ENCODE measurements at regions not wholly inside any gene's neighbourhood (a gene's known extent, or its start where the extent isn't known, plus 50 kb on each side); places are given as distances from the start of the nearest gene placed in this dataset.

GRCh38 chr15:29554531-29554930 is 267.7 kb downstream of the TJP1 start:
- Histone ChIP-seq H3K27me3 (replicated peaks in 1 of 4; ENCODE audit: control insufficient read depth in 3 of 4, extremely low read depth in 1 of 4, insufficient read depth in 3 of 4, low read length in 3 of 4) (no peaks in the 10 kb centered on the region), H3K27ac (ENCODE audit: low read depth, low read length) (no peak overlapping the region), H3K56ac (replicated peaks; ENCODE audit: insufficient read length, low read depth, low read length) (no peak overlapping the region), H3K79me2 (ENCODE audit: control insufficient read depth in 1 of 2, insufficient read depth in 2 of 2, low read length in 2 of 2) (peaks cover 0 to 8% of the 10 kb centered on the region in 2 experiments; a peak in 2 of 4 replicates), H2BK20ac (ENCODE audit: low read length) (no peak overlapping the region), H4K20me1 (replicated peaks in 1 of 2; ENCODE audit: control insufficient read depth in 1 of 2, insufficient read depth in 2 of 2, low read length in 2 of 2) (peaks cover 0 to 3% of the 10 kb centered on the region in 2 experiments), H2BK12ac (ENCODE audit: low read depth, low read length) (no peak overlapping the region), H3K4ac (replicated peaks; ENCODE audit: insufficient read length, low read depth, low read length) (no peak overlapping the region), H4K8ac (ENCODE audit: extremely low read depth, insufficient read depth, low read length) (no peak overlapping the region), H2AK5ac (ENCODE audit: low read depth, low read length) (no peak overlapping the region), H3K9me3 (ENCODE audit: insufficient read depth in 2 of 2, low read depth in 1 of 2, low read length in 1 of 2) (no peaks in the 10 kb centered on the region), H3K23ac (ENCODE audit: insufficient read length) (no peak overlapping the region), H3K79me1 (ENCODE audit: low read depth, low read length) (no peaks in the 10 kb centered on the region), H3K9ac (replicated peaks in 1 of 4; ENCODE audit: extremely low read depth in 1 of 4, low read depth in 3 of 4, low read length in 3 of 4) (no peak overlapping the region), H2BK120ac (replicated peaks; ENCODE audit: low read depth, low read length) (no peak overlapping the region), H3K23me2 (ENCODE audit: low read depth, low read length) (no peaks in the 10 kb centered on the region; the same call in 1 of the 2 replicates), H3K18ac (ENCODE audit: extremely low read depth, low read length) (no peak overlapping the region), H3K4me2 (ENCODE audit: insufficient read depth in 1 of 2, low read depth in 2 of 2, low read length in 2 of 2) (no peak overlapping the region), H3K14ac (ENCODE audit: insufficient read length) (no peak overlapping the region), H2BK5ac (ENCODE audit: low read depth, low read length) (no peak overlapping the region), H2BK15ac (ENCODE audit: low read length) (no peak overlapping the region), H3K4me3 (ENCODE audit: extremely low read depth in 1 of 4, insufficient read depth in 2 of 4, low read depth in 3 of 4, low read length in 4 of 4) (no peak overlapping the region), H4K91ac (replicated peaks; ENCODE audit: insufficient read length, low read length) (no peak overlapping the region), H4K5ac (ENCODE audit: insufficient read length, low read depth, low read length) (no peak overlapping the region), H3K4me1 (replicated peaks in 1 of 4; ENCODE audit: control insufficient read depth in 3 of 4, insufficient read depth in 4 of 4, low read length in 3 of 4) (peaks cover 0 to 6% (median 0%) of the 10 kb centered on the region in 4 experiments; a peak in 3 of 7 replicates), H3K36me3 (ENCODE audit: control insufficient read depth in 2 of 4, insufficient read depth in 4 of 4, low read length in 3 of 4) (no peaks in the 10 kb centered on the region), H2AFZ (ENCODE audit: low read length) (no peak overlapping the region)
- WGBS, 2 experiments (ENCODE audit: extremely low coverage in 1 of 2, insufficient coverage in 1 of 2, insufficient read length in 1 of 2, insufficient replicate concordance in 2 of 2, low coverage in 1 of 2, low lambda C conversion rate in 2 of 2, missing lambda C conversion rate in 1 of 2) = 72% methylated on average over 4 of the region's 4 CpGs; no CpG with 5 or more reads in 1 of the 2 experiments
- ChIA-PET POLR2A (ENCODE audit: partially characterized antibody) (interaction anchor here (0.7 to 1.5 kb wide), 2 partner anchors 13 to 117 kb away, joined by 3 to 6 read pairs; no protein-coding TSS in a partner anchor), CTCF (ENCODE audit: partially characterized antibody) (interaction anchor here (0.7 to 1.1 kb wide), 2 partner anchors 14 to 87 kb away, joined by 3 to 4 read pairs; no protein-coding TSS in a partner anchor)
- DNase-seq (ENCODE audit: low read depth in 1 of 2, low spot score in 2 of 2) (no peak), FAIRE-seq (no peak)
- TF ChIP-seq POU5F1 (IDR thresholded peaks at IDR 0.05; ENCODE audit: low read depth, low read length) = no peak
- no peak for TF ChIP-seq USF2 (IDR thresholded peaks at IDR 0.05; ENCODE audit: low read length)
- TF ChIP-seq EGR1 (IDR thresholded peaks at IDR 0.05; ENCODE audit: borderline replicate concordance, low read depth, low read length) = no peak
- no peak for TF ChIP-seq POLR2AphosphoS5 (IDR thresholded peaks at IDR 0.05; ENCODE audit: low read depth, low read length)
- TF ChIP-seq RNF2 (IDR thresholded peaks at IDR 0.05; ENCODE audit: borderline replicate concordance, low read depth, low read length, missing control alignments, poor library complexity, severe bottlenecking) = no peak
- TF ChIP-seq RBBP5 (IDR thresholded peaks at IDR 0.05; ENCODE audit: borderline replicate concordance, low read depth, low read length) = no peak
- TF ChIP-seq SP2 (IDR thresholded peaks at IDR 0.05; ENCODE audit: low read length) = no peak
- TF ChIP-seq EZH2 (IDR thresholded peaks at IDR 0.05; ENCODE audit: low read depth, low read length, severe bottlenecking) = no peak
- TF ChIP-seq FOSL1 (IDR thresholded peaks at IDR 0.05; ENCODE audit: insufficient read depth, low read depth, low read length) = no peak
- TF ChIP-seq TBP (IDR thresholded peaks at IDR 0.05; ENCODE audit: low read depth, low read length) = no peak
- TF ChIP-seq TEAD4 (IDR thresholded peaks at IDR 0.05; ENCODE audit: low read depth, low read length) = no peak
- TF ChIP-seq POLR2A (IDR thresholded peaks at IDR 0.05; ENCODE audit: control extremely low read depth in 1 of 2, low read depth in 2 of 2, low read length in 2 of 2) = no peak
- no peak for TF ChIP-seq PHF8 (conservative IDR thresholded peaks at IDR 0.05; ENCODE audit: low read depth, low read length)

All from H1 (cell line).